IMR-90 (cell line): ENCODE measurements at regions not wholly inside any gene's neighbourhood (a gene's known extent, or its start where the extent isn't known, plus 50 kb on each side); places are given as distances from the start of the nearest gene placed in this dataset.

Source experiments
- ATAC-seq: fragments of 200-7000 bp; cut with Tn5 transposase; 2 replicates; pipeline ENCODE4 v1.9.1; 2020; ENCODE audit warnings: low read depth, mild to moderate bottlenecking, moderate library complexity
- BruUV-seq: library from RNA; stranded (reverse); fragments of 400-500 nt; replicated peaks from 2 replicates; lab custom pipeline; 2021; lab: Mats Ljungman, UMichigan
- CTCF ChIA-PET: fragments of 300-600 bp; formaldehyde crosslinking; extraction: SDS; loops from one replicate; lab custom pipeline; 2021; ENCODE audit warnings: antibody characterized with exemption; lab: Yijun Ruan, JAX
- POLR2A ChIA-PET: fragments of 300-600 bp; sonication (Branson Sonifier 250); formaldehyde crosslinking; loops from one replicate; lab custom pipeline; 2022; ENCODE audit warnings: antibody characterized with exemption; ENCODE audit not compliant: unreplicated experiment; lab: Charles Lee
- DNase-seq: peaks from one replicate; pipeline ENCODE4 v3.0.0; 2013
- H2AFZ ChIP-seq: replicated peaks from 2 replicates; pipeline ENCODE3; 2013; ENCODE audit warnings: low read length, mild to moderate bottlenecking; ENCODE audit not compliant: poor library complexity
- H2AK5ac ChIP-seq: 2 replicates; pipeline ENCODE4 v1.6.1; 2013; ENCODE audit warnings: low read depth, low read length, inconsistent platforms
- H2AK9ac ChIP-seq: replicated peaks from 2 replicates; pipeline ENCODE3; 2013; ENCODE audit warnings: mild to moderate bottlenecking, low read depth, low read length, moderate library complexity; ENCODE audit not compliant: poor library complexity
- H2BK120ac ChIP-seq: 2 replicates; pipeline ENCODE4 v1.6.1; 2013; ENCODE audit warnings: low read depth, low read length, inconsistent platforms
- H2BK15ac ChIP-seq: 3 replicates; pipeline ENCODE4 v1.6.1; 2013; ENCODE audit warnings: low read depth, low read length, inconsistent platforms
- H2BK20ac ChIP-seq: 2 replicates; pipeline ENCODE4 v1.6.1; 2013; ENCODE audit warnings: low read depth, mild to moderate bottlenecking, inconsistent platforms, low read length, moderate library complexity
- H2BK5ac ChIP-seq: 2 replicates; pipeline ENCODE4 v1.6.1; 2013; ENCODE audit warnings: mild to moderate bottlenecking, low read depth, low read length, inconsistent platforms; ENCODE audit not compliant: poor library complexity, severe bottlenecking
- H3K14ac ChIP-seq: replicated peaks from 2 replicates; pipeline ENCODE4 v1.6.1; 2013; ENCODE audit warnings: low read depth, low read length, inconsistent platforms
- H3K18ac ChIP-seq: 2 replicates; pipeline ENCODE4 v1.6.1; 2013; ENCODE audit warnings: low read depth, low read length, control low read depth
- H3K23ac ChIP-seq: 2 replicates; pipeline ENCODE4 v1.6.1; 2013; ENCODE audit warnings: low read depth, low read length, inconsistent platforms
- H3K27ac ChIP-seq: 2 replicates; pipeline ENCODE4 v1.5.1; 2013; ENCODE audit warnings: mild to moderate bottlenecking, control low read depth, low read length; ENCODE audit not compliant: insufficient read depth
- H3K27me3 ChIP-seq: 2 replicates; pipeline ENCODE4 v1.6.1; 2013; ENCODE audit warnings: low read length; ENCODE audit not compliant: control insufficient read depth, insufficient read depth
- H3K36me3 ChIP-seq: 2 replicates; pipeline ENCODE4 v1.6.1; 2013; ENCODE audit warnings: low read length, mixed read lengths; ENCODE audit not compliant: control insufficient read depth, insufficient read depth
- H3K4ac ChIP-seq: 2 replicates; pipeline ENCODE4 v1.6.1; 2013; ENCODE audit warnings: low read depth, low read length, inconsistent platforms
- H3K4me1 ChIP-seq: 2 replicates; pipeline ENCODE4 v1.6.1; 2013; ENCODE audit warnings: low read length, mixed read lengths; ENCODE audit not compliant: control insufficient read depth, insufficient read depth
- H3K4me2 ChIP-seq: 2 replicates; pipeline ENCODE4 v1.6.1; 2013; ENCODE audit warnings: low read depth, mild to moderate bottlenecking, control low read depth, low read length, moderate library complexity
- H3K4me3 ChIP-seq: 2 replicates; pipeline ENCODE4 v1.5.1; 2013; ENCODE audit warnings: low read depth, mild to moderate bottlenecking, control low read depth, low read length, moderate library complexity; ENCODE audit not compliant: insufficient read depth
- H3K56ac ChIP-seq: 2 replicates; pipeline ENCODE4 v1.6.1; 2013; ENCODE audit warnings: low read length, inconsistent platforms; ENCODE audit not compliant: insufficient read depth; ENCODE audit errors: extremely low read depth
- H3K79me1 ChIP-seq, 2 experiments: 2 replicates each; pipeline ENCODE4 v1.6.1; 2013; ENCODE audit warnings: low read length in 2 of 2, inconsistent platforms in 1 of 2, low read depth in 1 of 2
- H3K9ac ChIP-seq: 2 replicates; pipeline ENCODE4 v1.6.1; 2013; ENCODE audit warnings: low read depth, low read length, control low read depth
- H3K9me1 ChIP-seq: 2 replicates; pipeline ENCODE4 v1.6.1; 2013; ENCODE audit warnings: low read length, inconsistent platforms; ENCODE audit not compliant: insufficient read depth
- H3K9me3 ChIP-seq: 2 replicates; pipeline ENCODE4 v1.6.1; 2013; ENCODE audit warnings: low read length; ENCODE audit not compliant: control insufficient read depth, insufficient read depth
- H4K20me1 ChIP-seq: 2 replicates; pipeline ENCODE4 v1.6.1; 2013; ENCODE audit warnings: low read length, inconsistent platforms; ENCODE audit not compliant: insufficient read depth
- H4K5ac ChIP-seq: 2 replicates; pipeline ENCODE4 v1.6.1; 2013; ENCODE audit warnings: mild to moderate bottlenecking, low read depth, low read length, control low read depth
- H4K8ac ChIP-seq, 2 experiments: 2 replicates each; pipeline ENCODE4 v1.6.1; 2013; ENCODE audit warnings: low read depth in 2 of 2, low read length in 2 of 2, control low read depth in 1 of 2, inconsistent platforms in 1 of 2
- H4K91ac ChIP-seq: 2 replicates; pipeline ENCODE4 v1.6.1; 2013; ENCODE audit warnings: low read depth, low read length, inconsistent platforms; ENCODE audit not compliant: insufficient read depth
- CEBPB ChIP-seq: IDR thresholded peaks from 2 replicates; pipeline ENCODE4 v1.6.1; 2012; ENCODE audit warnings: low read depth, low read length, improper control_type of control experiment
- CHD1 ChIP-seq: IDR thresholded peaks from 2 replicates; pipeline ENCODE4 v1.6.1; 2012; ENCODE audit warnings: low read depth, low read length, improper control_type of control experiment
- CTCF ChIP-seq: conservative IDR thresholded peaks from 2 replicates; pipeline ENCODE4 v1.5.1; 2012; ENCODE audit warnings: mild to moderate bottlenecking, low read depth, low read length, improper control_type of control experiment
- POLR2A ChIP-seq: IDR thresholded peaks from 2 replicates; pipeline ENCODE4 v1.6.1; 2012; ENCODE audit warnings: mild to moderate bottlenecking, low read depth, low read length
- RFX5 ChIP-seq: IDR thresholded peaks from 2 replicates; pipeline ENCODE4 v1.8.0; 2012; ENCODE audit warnings: low read depth, mild to moderate bottlenecking, low read length, moderate library complexity
- SMC3 ChIP-seq: fragments of 150-350 bp; IDR thresholded peaks from 2 replicates; pipeline ENCODE4 v1.6.1; 2016; ENCODE audit warnings: low read depth, mild to moderate bottlenecking, antibody characterized with exemption, low read length, moderate library complexity
- WGBS, 2 experiments: methylation state at CpG; one replicate each; pipeline versions ENCODE4 v1.1.5 to v1.1.7; 2013; ENCODE audit warnings: missing lambda C conversion rate in 2 of 2; ENCODE audit not compliant: insufficient read length in 1 of 2; ENCODE audit errors: extremely low coverage in 2 of 2; 5-methylcytosine and 5-hydroxymethylcytosine counted together
- dilution Hi-C: fragments of 300-500 bp; cut with HindIII; formaldehyde crosslinking; loops from one replicate; pipeline ENCODE4 v1.14.3; 2018; ENCODE audit warnings: low sequenced_read_pairs; ENCODE audit not compliant: unreplicated experiment
- in situ Hi-C: fragments of 300-500 bp; cut with MboI; formaldehyde crosslinking; loops from 3 replicates; pipeline ENCODE4 v1.14.3; 2019; ENCODE audit warnings: low sequenced_read_pairs, inconsistent platforms, mixed read lengths
- intact Hi-C: fragments of 100-400 bp; cut with micrococcal nuclease; formaldehyde crosslinking; loops from 2 replicates; pipeline ENCODE4 v1.10.0; 2022

- Histone ChIP-seq H2BK5ac (no peak overlapping the region), H3K14ac (no peak overlapping the region), H3K36me3 (no peaks in the 10 kb centered on the region), H3K18ac (no peak overlapping the region), H3K56ac (no peak overlapping the region), H2BK15ac (no peak overlapping the region), H3K27me3 (no peaks in the 10 kb centered on the region), H4K8ac (no peak overlapping the region), H3K9me1 (no peaks in the 10 kb centered on the region), H4K91ac (no peak overlapping the region), H3K4me3 (no peak overlapping the region), H2AFZ (no peak overlapping the region), H3K9ac (no peak overlapping the region), H4K5ac (no peak overlapping the region), H3K4me2 (no peak overlapping the region), H3K79me1 (no peaks in the 10 kb centered on the region), H3K4ac (no peak overlapping the region), H2BK120ac (no peak overlapping the region), H2AK9ac (no peak overlapping the region), H4K20me1 (no peaks in the 10 kb centered on the region), H3K23ac (no peak overlapping the region), H3K4me1 (no peaks in the 10 kb centered on the region), H2BK20ac (no peak overlapping the region), H3K9me3 (no peaks in the 10 kb centered on the region), H2AK5ac (no peak overlapping the region), H3K27ac (no peak overlapping the region)
- no CpG with 5 or more reads among the region's 5 CpGs for WGBS, 2 experiments
- no TSS peak for BruUV-seq
- in situ Hi-C loops (no loop called here), intact Hi-C loops (no loop called here), dilution Hi-C loops (no loop called here)
- TF ChIP-seq SMC3 (no peak), CEBPB (no peak), RFX5 (no peak), POLR2A (no peak), CHD1 (no peak), CTCF (no peak)
- DNase-seq = no peak
- ChIA-PET POLR2A (no interaction called here), CTCF (no interaction called here)
- no peak for ATAC-seq
Observed at GRCh38 chr7:32330602-32331001, 159.6 kb downstream of the LSM5 start.
